IMR-90 (cell line): ENCODE measurements at regions not wholly inside any gene's neighbourhood (a gene's known extent, or its start where the extent isn't known, plus 50 kb on each side); places are given as distances from the start of the nearest gene placed in this dataset.

Experiments
- CTCF ChIP-seq: conservative IDR thresholded peaks from 2 replicates; pipeline ENCODE4 v1.5.1; 2012; ENCODE audit warnings: mild to moderate bottlenecking, low read depth, low read length, improper control_type of control experiment
- POLR2A ChIP-seq: IDR thresholded peaks from 2 replicates; pipeline ENCODE4 v1.6.1; 2012; ENCODE audit warnings: mild to moderate bottlenecking, low read depth, low read length
- USF2 ChIP-seq: fragments of 150-350 bp; IDR thresholded peaks from 2 replicates; pipeline ENCODE4 v1.6.1; 2017; ENCODE audit warnings: mild to moderate bottlenecking, antibody characterized with exemption, low read length, low read depth

- TF ChIP-seq CTCF (no peak), POLR2A (no peak), USF2 (no peak)
These were observed 599.3 kb upstream of the MKI67 start for GRCh38 chr10:128725531-128725930.
